SK-N-SH (cell line): ENCODE measurements at regions not wholly inside any gene's neighbourhood (a gene's known extent, or its start where the extent isn't known, plus 50 kb on each side); places are given as distances from the start of the nearest gene placed in this dataset.

Experiments used
- CTCF ChIP-seq: fragments of 200-600 bp; sonication (generic); IDR thresholded peaks from 2 replicates; pipeline ENCODE4 v1.6.1; 2017; ENCODE audit warnings: antibody characterized with exemption, mild to moderate bottlenecking, moderate library complexity
- GABPA ChIP-seq: IDR thresholded peaks from 2 replicates; pipeline ENCODE4 v1.4.0; 2012; ENCODE audit warnings: low read depth, mild to moderate bottlenecking
- POLR2AphosphoS5 ChIP-seq: IDR thresholded peaks from 2 replicates; pipeline ENCODE4 v1.6.1; 2012; ENCODE audit warnings: low read depth, low read length
- SIN3A ChIP-seq: IDR thresholded peaks from 2 replicates; pipeline ENCODE4 v1.6.1; 2012; ENCODE audit warnings: low read depth, mild to moderate bottlenecking, low read length, moderate library complexity, borderline replicate concordance
- TEAD4 ChIP-seq: IDR thresholded peaks from 2 replicates; pipeline ENCODE4 v1.4.0; 2012; ENCODE audit warnings: mild to moderate bottlenecking, borderline replicate concordance; ENCODE audit not compliant: insufficient read depth
- TF ChIP-seq, protein P1 (sequence below): IDR thresholded peaks from 2 replicates; pipeline ENCODE4; 2012

DNA sequence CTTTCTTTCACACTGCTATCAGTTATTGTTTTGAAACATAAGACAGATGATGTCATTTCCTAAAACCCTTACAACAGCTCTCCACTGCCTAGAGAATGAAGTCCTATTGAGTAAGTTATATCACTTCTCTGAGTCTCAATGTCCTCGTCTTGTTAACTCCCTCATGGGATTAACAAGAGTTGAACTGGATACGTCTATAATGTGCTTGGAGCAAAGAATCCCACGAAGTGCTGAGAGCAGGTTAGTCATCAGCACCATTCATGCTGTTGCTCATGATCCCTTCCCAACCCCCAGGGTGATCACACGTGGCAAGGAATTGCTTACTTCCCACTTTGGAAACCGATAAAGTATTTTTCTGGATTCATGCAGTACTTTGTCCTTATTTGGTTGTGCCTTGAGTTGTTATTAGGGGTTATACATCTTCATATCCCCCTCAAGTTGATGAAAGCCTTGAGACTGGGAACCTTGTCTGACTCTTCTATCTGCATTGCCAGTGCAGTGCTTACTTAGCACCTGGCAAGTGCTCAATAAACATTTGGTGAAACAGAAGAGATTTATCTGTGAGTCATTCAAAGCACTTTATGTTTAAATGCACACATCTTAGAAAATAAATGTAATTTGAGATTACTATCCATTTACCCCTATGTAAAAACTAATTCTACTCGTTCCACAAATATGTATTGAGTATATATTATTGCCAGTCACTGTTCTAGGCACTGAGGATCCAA, 487.5 kb downstream of the EPM2A start:
- TF ChIP-seq GABPA (no peak), CTCF (no peak), SIN3A (no peak), TEAD4 (no peak), POLR2AphosphoS5 (no peak)
- TF ChIP-seq, protein P1, sequence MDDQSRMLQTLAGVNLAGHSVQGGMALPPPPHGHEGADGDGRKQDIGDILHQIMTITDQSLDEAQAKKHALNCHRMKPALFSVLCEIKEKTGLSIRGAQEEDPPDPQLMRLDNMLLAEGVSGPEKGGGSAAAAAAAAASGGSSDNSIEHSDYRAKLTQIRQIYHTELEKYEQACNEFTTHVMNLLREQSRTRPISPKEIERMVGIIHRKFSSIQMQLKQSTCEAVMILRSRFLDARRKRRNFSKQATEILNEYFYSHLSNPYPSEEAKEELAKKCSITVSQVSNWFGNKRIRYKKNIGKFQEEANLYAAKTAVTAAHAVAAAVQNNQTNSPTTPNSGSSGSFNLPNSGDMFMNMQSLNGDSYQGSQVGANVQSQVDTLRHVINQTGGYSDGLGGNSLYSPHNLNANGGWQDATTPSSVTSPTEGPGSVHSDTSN: no peak
